ENCODE measurements at regions not wholly inside any gene's neighbourhood (a gene's known extent, or its start where the extent isn't known, plus 50 kb on each side); places are given as distances from the start of the nearest gene placed in this dataset.

DNA sequence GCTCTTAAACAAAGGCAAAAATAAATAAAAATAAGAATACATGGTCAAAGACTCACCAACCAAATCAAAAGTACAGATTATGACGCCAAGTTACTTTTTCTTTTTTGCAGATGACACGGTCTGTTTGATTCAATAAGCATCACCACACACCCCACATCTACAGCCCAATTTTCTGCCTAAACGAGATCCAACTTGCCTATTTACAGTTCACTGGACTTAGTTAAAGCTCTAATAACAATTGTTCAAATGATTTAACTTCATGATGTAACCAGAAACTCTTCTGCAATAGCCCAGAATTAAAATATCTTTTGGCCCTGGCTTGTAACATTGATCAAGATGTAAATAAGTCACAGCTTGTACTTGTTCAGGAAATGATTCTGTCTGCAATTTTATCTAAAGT lies 590.3 kb upstream of the C9orf72 start:
- TF ChIP-seq, protein P1, sequence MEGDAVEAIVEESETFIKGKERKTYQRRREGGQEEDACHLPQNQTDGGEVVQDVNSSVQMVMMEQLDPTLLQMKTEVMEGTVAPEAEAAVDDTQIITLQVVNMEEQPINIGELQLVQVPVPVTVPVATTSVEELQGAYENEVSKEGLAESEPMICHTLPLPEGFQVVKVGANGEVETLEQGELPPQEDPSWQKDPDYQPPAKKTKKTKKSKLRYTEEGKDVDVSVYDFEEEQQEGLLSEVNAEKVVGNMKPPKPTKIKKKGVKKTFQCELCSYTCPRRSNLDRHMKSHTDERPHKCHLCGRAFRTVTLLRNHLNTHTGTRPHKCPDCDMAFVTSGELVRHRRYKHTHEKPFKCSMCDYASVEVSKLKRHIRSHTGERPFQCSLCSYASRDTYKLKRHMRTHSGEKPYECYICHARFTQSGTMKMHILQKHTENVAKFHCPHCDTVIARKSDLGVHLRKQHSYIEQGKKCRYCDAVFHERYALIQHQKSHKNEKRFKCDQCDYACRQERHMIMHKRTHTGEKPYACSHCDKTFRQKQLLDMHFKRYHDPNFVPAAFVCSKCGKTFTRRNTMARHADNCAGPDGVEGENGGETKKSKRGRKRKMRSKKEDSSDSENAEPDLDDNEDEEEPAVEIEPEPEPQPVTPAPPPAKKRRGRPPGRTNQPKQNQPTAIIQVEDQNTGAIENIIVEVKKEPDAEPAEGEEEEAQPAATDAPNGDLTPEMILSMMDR (IDR thresholded peaks at IDR 0.05; ENCODE audit: low read depth, low read length) = no peak
- DNase-seq (ENCODE audit: extremely low read depth, low read depth) = no peak

GRCh38 chr9:28166179-28166578 lies 592.9 kb upstream of the C9orf72 start:
- TF ChIP-seq, protein P1 (IDR thresholded peaks at IDR 0.05; ENCODE audit: low read depth, low read length) = no peak
- no peak for DNase-seq (ENCODE audit: extremely low read depth, low read depth)

GRCh38 chr9:28177142-28177541 lies 603.9 kb upstream of the C9orf72 start:
- TF ChIP-seq, protein P1 (IDR thresholded peaks at IDR 0.05; ENCODE audit: low read depth, low read length) = no peak
- no peak for DNase-seq (ENCODE audit: extremely low read depth, low read depth)

DNA sequence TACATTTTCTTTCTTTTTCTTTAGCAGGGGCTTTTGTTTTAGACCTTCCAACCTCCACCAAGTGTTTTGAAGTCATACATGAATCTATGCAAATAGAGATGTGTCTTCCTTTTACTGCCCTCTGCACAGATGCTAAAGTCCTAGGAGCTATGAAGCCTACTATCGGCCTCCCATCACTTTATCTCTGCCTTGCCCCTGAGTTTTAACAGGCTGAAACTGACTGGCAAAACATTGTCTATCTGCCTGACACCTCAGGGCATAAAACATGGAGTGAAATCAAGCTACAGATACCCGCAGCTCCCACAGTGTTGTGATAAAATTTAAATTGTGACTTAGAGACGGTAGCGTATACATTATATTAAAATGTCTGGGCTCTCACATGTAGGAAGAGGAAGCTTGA lies 604.6 kb upstream of the C9orf72 start:
- TF ChIP-seq, protein P1 (IDR thresholded peaks at IDR 0.05; ENCODE audit: low read depth, low read length) = no peak

GRCh38 chr9:28179893-28180292 lies 606.6 kb upstream of the C9orf72 start:
- no peak for DNase-seq (ENCODE audit: extremely low read depth, low read depth)
- TF ChIP-seq, protein P1 (IDR thresholded peaks at IDR 0.05; ENCODE audit: low read depth, low read length) = no peak

More for the DNA sequence above, 604.6 kb upstream of the C9orf72 start:
- no peak for DNase-seq (ENCODE audit: extremely low read depth, low read depth)

DNA sequence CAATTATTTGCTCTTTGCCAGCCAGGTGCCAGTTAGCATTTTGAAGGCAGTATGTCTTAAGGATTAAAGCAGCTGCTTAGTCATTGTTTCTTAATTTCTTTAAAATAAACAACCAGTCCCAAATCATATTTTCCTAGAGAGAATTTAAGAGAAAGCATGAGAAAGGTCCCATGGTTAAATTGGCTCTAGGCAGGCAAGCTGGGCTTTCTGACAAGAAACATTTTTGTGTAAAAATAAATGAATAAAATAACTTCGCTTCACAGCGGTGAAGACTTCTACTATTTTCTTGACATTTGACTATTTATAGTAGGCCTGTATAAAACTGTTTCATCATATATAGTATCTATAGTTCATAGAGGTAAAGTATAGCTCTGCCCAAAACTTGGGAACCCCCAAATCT lies 617.7 kb upstream of the C9orf72 start:
- TF ChIP-seq, protein P1 (IDR thresholded peaks at IDR 0.05; ENCODE audit: low read depth, low read length) = no peak
- DNase-seq (ENCODE audit: extremely low read depth, low read depth) = no peak

- TF ChIP-seq, protein P1 (IDR thresholded peaks at IDR 0.05; ENCODE audit: low read depth, low read length) = no peak
- no peak for DNase-seq (ENCODE audit: extremely low read depth, low read depth)
Observed at GRCh38 chr9:28197653-28198052, 624.4 kb upstream of the C9orf72 start.

Measured in AG09319 (cell line).